H1 (cell line): ENCODE measurements at regions not wholly inside any gene's neighbourhood (a gene's known extent, or its start where the extent isn't known, plus 50 kb on each side); places are given as distances from the start of the nearest gene placed in this dataset.

ENCODE experiments used
- CTCF ChIA-PET: fragments of 300-600 bp; sonication (Branson Sonifier 250); formaldehyde crosslinking; loops from one replicate; lab custom pipeline; 2021; ENCODE audit not compliant: partially characterized antibody; lab: Charles Lee
- POLR2A ChIA-PET: fragments of 300-600 bp; sonication (Branson Sonifier 250); formaldehyde crosslinking; loops from one replicate; lab custom pipeline; 2021; ENCODE audit warnings: inconsistent platforms; ENCODE audit not compliant: partially characterized antibody; lab: Charles Lee
- DNase-seq, 2 experiments: peaks; one replicate each; pipeline versions ENCODE4 v3.0.0 to v3.0.0-alpha.2; 2010 to 2022; ENCODE audit warnings: low spot score in 2 of 2, low read depth in 1 of 2, mixed read lengths in 1 of 2
- FAIRE-seq: peaks from 2 replicates; lab custom pipeline; 2011; peaks lifted over from hg19 to GRCh38; lab: Jason Lieb, UNC
- H2AFZ ChIP-seq: 2 replicates; pipeline ENCODE4 v1.8.1; 2012; ENCODE audit warnings: low read length, inconsistent platforms
- H2AK5ac ChIP-seq: 2 replicates; pipeline ENCODE4 v1.6.1; 2013; ENCODE audit warnings: low read depth, low read length
- H2BK120ac ChIP-seq: replicated peaks from 2 replicates; pipeline ENCODE3; 2013; ENCODE audit warnings: low read depth, low read length, inconsistent platforms
- H2BK12ac ChIP-seq: 2 replicates; pipeline ENCODE4 v1.6.1; 2013; ENCODE audit warnings: low read depth, low read length
- H2BK15ac ChIP-seq: 2 replicates; pipeline ENCODE4 v1.6.1; 2013; ENCODE audit warnings: low read length
- H2BK20ac ChIP-seq: 2 replicates; pipeline ENCODE4 v1.6.1; 2013; ENCODE audit warnings: low read length
- H2BK5ac ChIP-seq: 2 replicates; pipeline ENCODE4 v1.6.1; 2013; ENCODE audit warnings: low read depth, low read length
- H3K14ac ChIP-seq: 2 replicates; pipeline ENCODE4 v1.6.1; 2013; ENCODE audit warnings: inconsistent platforms; ENCODE audit not compliant: insufficient read length
- H3K18ac ChIP-seq: 2 replicates; pipeline ENCODE4 v1.6.1; 2013; ENCODE audit warnings: low read length; ENCODE audit errors: extremely low read depth
- H3K23ac ChIP-seq: 2 replicates; pipeline ENCODE4 v1.6.1; 2013; ENCODE audit warnings: inconsistent platforms; ENCODE audit not compliant: insufficient read length
- H3K23me2 ChIP-seq: 2 replicates; pipeline ENCODE4 v1.6.1; 2013; ENCODE audit warnings: low read depth, low read length
- H3K27ac ChIP-seq: 2 replicates; pipeline ENCODE4 v1.6.1; 2011; ENCODE audit warnings: low read depth, low read length, inconsistent platforms
- H3K27me3 ChIP-seq, 4 experiments: replicated peaks in 1 of 4; 1 replicate in 1 of 4; 2 replicates in 3 of 4; pipeline versions ENCODE4 v1.6.1 to v1.8.1; 2011 to 2013; ENCODE audit warnings: low read length in 3 of 4, mild to moderate bottlenecking in 3 of 4, inconsistent platforms in 2 of 4, mixed read lengths in 2 of 4, moderate library complexity in 1 of 4; ENCODE audit not compliant: control insufficient read depth in 3 of 4, insufficient read depth in 3 of 4; ENCODE audit errors: extremely low read depth in 1 of 4
- H3K36me3 ChIP-seq, 4 experiments: 2 replicates each; pipeline versions ENCODE4 v1.6.1 to v1.8.1; 2011 to 2013; ENCODE audit warnings: mild to moderate bottlenecking in 4 of 4, low read length in 3 of 4, moderate library complexity in 2 of 4, control low read depth in 1 of 4, inconsistent platforms in 1 of 4; ENCODE audit not compliant: insufficient read depth in 4 of 4, control insufficient read depth in 2 of 4
- H3K4ac ChIP-seq: replicated peaks from 2 replicates; pipeline ENCODE3; 2013; ENCODE audit warnings: low read length, low read depth, mixed read lengths, inconsistent platforms; ENCODE audit not compliant: insufficient read length
- H3K4me1 ChIP-seq, 4 experiments: replicated peaks in 1 of 4; 1 replicate in 1 of 4; 2 replicates in 3 of 4; pipeline versions ENCODE4 v1.6.1 to v1.8.1; 2011 to 2013; ENCODE audit warnings: low read length in 3 of 4, inconsistent platforms in 2 of 4, mixed read lengths in 1 of 4; ENCODE audit not compliant: insufficient read depth in 4 of 4, control insufficient read depth in 3 of 4
- H3K4me2 ChIP-seq, 2 experiments: 2 replicates each; pipeline versions ENCODE4 v1.6.1 to v1.8.1; 2011 to 2013; ENCODE audit warnings: low read depth in 2 of 2, low read length in 2 of 2, control low read depth in 1 of 2, inconsistent platforms in 1 of 2, mild to moderate bottlenecking in 1 of 2; ENCODE audit not compliant: insufficient read depth in 1 of 2
- H3K4me3 ChIP-seq, 4 experiments: fragments of 200-600, 300-600 bp in 1 of 4; sonication (generic), shearing (Covaris generic), sonication (Bioruptor Twin) in 1 of 4; 2 replicates each; pipeline versions ENCODE4 v1.5.1 to v1.8.1; 2011 to 2016; ENCODE audit warnings: low read length in 4 of 4, low read depth in 3 of 4, control low read depth in 2 of 4, inconsistent platforms in 2 of 4, mild to moderate bottlenecking in 2 of 4, mixed read lengths in 1 of 4, moderate library complexity in 1 of 4; ENCODE audit not compliant: insufficient read depth in 2 of 4; ENCODE audit errors: extremely low read depth in 1 of 4
- H3K56ac ChIP-seq: replicated peaks from 2 replicates; pipeline ENCODE3; 2013; ENCODE audit warnings: low read depth, mild to moderate bottlenecking, mixed read lengths, low read length, inconsistent platforms; ENCODE audit not compliant: insufficient read length
- H3K79me1 ChIP-seq: 2 replicates; pipeline ENCODE4 v1.6.1; 2013; ENCODE audit warnings: low read depth, low read length, control low read depth
- H3K79me2 ChIP-seq, 2 experiments: 2 replicates each; pipeline versions ENCODE4 v1.6.1 to v1.8.1; 2012 to 2013; ENCODE audit warnings: low read length in 2 of 2, mild to moderate bottlenecking in 2 of 2, inconsistent platforms in 1 of 2; ENCODE audit not compliant: insufficient read depth in 2 of 2, control insufficient read depth in 1 of 2
- H3K9ac ChIP-seq, 4 experiments: replicated peaks in 1 of 4; 1 replicate in 1 of 4; 2 replicates in 3 of 4; pipeline versions ENCODE4 v1.6.1 to v1.8.1; 2011 to 2013; ENCODE audit warnings: low read depth in 3 of 4, low read length in 3 of 4, control low read depth in 2 of 4, mild to moderate bottlenecking in 2 of 4, moderate library complexity in 2 of 4, inconsistent platforms in 1 of 4; ENCODE audit errors: extremely low read depth in 1 of 4
- H3K9me3 ChIP-seq, 2 experiments: 2 replicates each; pipeline versions ENCODE4 v1.6.1 to v1.8.1; 2012 to 2013; ENCODE audit warnings: mild to moderate bottlenecking in 2 of 2, moderate library complexity in 2 of 2, control low read depth in 1 of 2, inconsistent platforms in 1 of 2, low read depth in 1 of 2, low read length in 1 of 2, mixed read lengths in 1 of 2; ENCODE audit not compliant: insufficient read depth in 2 of 2
- H4K20me1 ChIP-seq, 2 experiments: replicated peaks in 1 of 2; 2 replicates each; pipeline versions ENCODE3 to v1.8.1; 2011 to 2013; ENCODE audit warnings: inconsistent platforms in 2 of 2, low read length in 2 of 2, mild to moderate bottlenecking in 1 of 2; ENCODE audit not compliant: insufficient read depth in 2 of 2, control insufficient read depth in 1 of 2
- H4K5ac ChIP-seq: 2 replicates; pipeline ENCODE4 v1.6.1; 2013; ENCODE audit warnings: low read length, low read depth, mixed read lengths, inconsistent platforms; ENCODE audit not compliant: insufficient read length
- H4K8ac ChIP-seq: 2 replicates; pipeline ENCODE4 v1.8.0; 2013; ENCODE audit warnings: mild to moderate bottlenecking, moderate library complexity, low read length, inconsistent platforms; ENCODE audit not compliant: insufficient read depth; ENCODE audit errors: extremely low read depth
- H4K91ac ChIP-seq: replicated peaks from 2 replicates; pipeline ENCODE3; 2013; ENCODE audit warnings: low read length, mixed read lengths, inconsistent platforms; ENCODE audit not compliant: insufficient read length
- KDM5A ChIP-seq: fragments of 200-600 bp; IDR thresholded peaks from 2 replicates; pipeline ENCODE4 v1.7.1; 2012; ENCODE audit warnings: mild to moderate bottlenecking, low read length, inconsistent platforms, mixed read lengths
- TAF1 ChIP-seq: IDR thresholded peaks from 2 replicates; pipeline ENCODE4 v1.6.1; 2011; ENCODE audit warnings: mild to moderate bottlenecking, low read depth, low read length
- YY1 ChIP-seq: IDR thresholded peaks from 2 replicates; pipeline ENCODE4 v1.6.1; 2011; ENCODE audit warnings: low read depth, mild to moderate bottlenecking, low read length
- WGBS, 2 experiments: shearing (Covaris generic) in 1 of 2; methylation state at CpG; one replicate each; pipeline versions ENCODE4 v1.1.6 to v1.1.7; 2013 to 2015; ENCODE audit warnings: low lambda C conversion rate in 2 of 2, mixed read lengths in 2 of 2, inconsistent platforms in 1 of 2, low coverage in 1 of 2, missing lambda C conversion rate in 1 of 2; ENCODE audit not compliant: insufficient replicate concordance in 2 of 2, insufficient coverage in 1 of 2, insufficient read length in 1 of 2; ENCODE audit errors: extremely low coverage in 1 of 2, missing lambda C conversion rate in 1 of 2; 5-methylcytosine and 5-hydroxymethylcytosine counted together

GRCh38 chr5:152282331-152282730 is 122.7 kb downstream of the NMUR2 start:
- Histone ChIP-seq H3K23me2 (no peaks in the 10 kb centered on the region), H3K18ac (no peak overlapping the region), H3K79me1 (no peaks in the 10 kb centered on the region), H3K9me3 (no peaks in the 10 kb centered on the region; a peak in 1 of 4 replicates), H3K79me2 (no peaks in the 10 kb centered on the region), H3K4me3 (no peak overlapping the region), H4K8ac (no peak overlapping the region), H4K5ac (no peak overlapping the region), H4K20me1 (no peaks in the 10 kb centered on the region), H3K27ac (no peak overlapping the region), H3K4me2 (no peak overlapping the region), H2AK5ac (no peak overlapping the region), H2BK5ac (no peak overlapping the region), H2BK15ac (no peak overlapping the region), H2BK120ac (no peak overlapping the region), H3K23ac (no peak overlapping the region), H2BK12ac (no peak overlapping the region), H4K91ac (no peak overlapping the region), H2AFZ (no peak overlapping the region), H3K14ac (no peak overlapping the region), H3K27me3 (no peaks in the 10 kb centered on the region), H2BK20ac (no peak overlapping the region), H3K4ac (no peak overlapping the region), H3K56ac (no peak overlapping the region), H3K36me3 (no peaks in the 10 kb centered on the region), H3K4me1 (no peaks in the 10 kb centered on the region), H3K9ac (no peak overlapping the region)
- TF ChIP-seq KDM5A (no peak), YY1 (no peak), TAF1 (no peak)
- POLR2A ChIA-PET, result no interaction called here
- CTCF ChIA-PET, result no interaction called here
- DNase-seq (no peak), FAIRE-seq (no peak)
- WGBS, 2 experiments, result 83% methylated on average over 1 of the region's 1 CpG; no CpG with 5 or more reads in 1 of the 2 experiments
